GM19324 (cell line): ENCODE measurements at regions not wholly inside any gene's neighbourhood (a gene's known extent, or its start where the extent isn't known, plus 50 kb on each side); places are given as distances from the start of the nearest gene placed in this dataset.

Experiments used
- ATAC-seq: cut with Tn5 transposase; IDR thresholded peaks from one replicate; pipeline ENCODE4 v1.9.1; 2021; ENCODE audit warnings: mild to moderate bottlenecking, moderate library complexity; ENCODE audit not compliant: unreplicated experiment, low FRiP score

- ATAC-seq, result no peak
Observed at GRCh38 chr4:148831945-148832344, 389.7 kb upstream of the NR3C2 start.

- ATAC-seq, result no peak
Observed at GRCh38 chr4:148828291-148828690, 386.1 kb upstream of the NR3C2 start.

- no peak for ATAC-seq
Observed at GRCh38 chr4:148827781-148828180, 385.6 kb upstream of the NR3C2 start.

- ATAC-seq, result no peak
Observed at GRCh38 chr4:148823419-148823769, 381.2 kb upstream of the NR3C2 start.

- no peak for ATAC-seq
Observed at GRCh38 chr4:148822572-148823418, 380.6 kb upstream of the NR3C2 start.

GRCh38 chr4:148814030-148814429, 371.8 kb upstream of the NR3C2 start:
- no peak for ATAC-seq

- ATAC-seq, result no peak
Observed at GRCh38 chr4:148813289-148813688, 371.1 kb upstream of the NR3C2 start.

- ATAC-seq, result no peak
Observed at GRCh38 chr4:148812101-148812500, 369.9 kb upstream of the NR3C2 start.

GRCh38 chr4:148810461-148810860, 368.2 kb upstream of the NR3C2 start:
- ATAC-seq, result no peak

- ATAC-seq, result no peak
Observed at GRCh38 chr4:148808416-148808815, 366.2 kb upstream of the NR3C2 start.

GRCh38 chr4:148800940-148801339, 358.7 kb upstream of the NR3C2 start:
- ATAC-seq, result no peak

- ATAC-seq, result no peak
Observed at GRCh38 chr4:148800336-148800885, 358.2 kb upstream of the NR3C2 start.

GRCh38 chr4:148795156-148795864, 353.1 kb upstream of the NR3C2 start:
- ATAC-seq, result no peak

GRCh38 chr4:148793221-148793620, 351.0 kb upstream of the NR3C2 start:
- ATAC-seq, result no peak

GRCh38 chr4:148790691-148791090, 348.5 kb upstream of the NR3C2 start:
- ATAC-seq, result no peak

- no peak for ATAC-seq
Observed at GRCh38 chr4:148790246-148790645, 348.0 kb upstream of the NR3C2 start.

- no peak for ATAC-seq
Observed at GRCh38 chr4:148787831-148788477, 345.7 kb upstream of the NR3C2 start.

- no peak for ATAC-seq
Observed at GRCh38 chr4:148787285-148787684, 345.1 kb upstream of the NR3C2 start.

GRCh38 chr4:148786699-148787098, 344.5 kb upstream of the NR3C2 start:
- ATAC-seq, result no peak

GRCh38 chr4:148782284-148782683, 340.1 kb upstream of the NR3C2 start:
- ATAC-seq, result no peak

- ATAC-seq, result no peak
Observed at GRCh38 chr4:148780426-148781005, 338.3 kb upstream of the NR3C2 start.
